SK-N-SH (cell line): ENCODE measurements at regions not wholly inside any gene's neighbourhood (a gene's known extent, or its start where the extent isn't known, plus 50 kb on each side); places are given as distances from the start of the nearest gene placed in this dataset.

ENCODE experiments used
- CTCF ChIA-PET: fragments of 300-600, 350-600 bp; formaldehyde crosslinking; extraction: SDS; loops from one replicate; lab custom pipeline; 2021; lab: Yijun Ruan, JAX
- POLR2A ChIA-PET: fragments of 350-600 bp; sonication (Branson Sonifier 250); formaldehyde crosslinking; extraction: SDS; loops from one replicate; lab custom pipeline; 2020; ENCODE audit warnings: antibody characterized with exemption, inconsistent platforms; lab: Yijun Ruan, JAX
- DNase-seq: peaks from one replicate; pipeline ENCODE4 v3.0.0; 2012
- H2AFZ ChIP-seq: fragments of 200-600 bp; sonication (generic); 2 replicates; pipeline ENCODE4 v1.8.1; 2016; ENCODE audit warnings: antibody characterized with exemption, mild to moderate bottlenecking, low read depth
- H3F3A ChIP-seq: fragments of 200-600 bp; sonication (generic); replicated peaks from 2 replicates; pipeline ENCODE3; 2016; ENCODE audit warnings: antibody characterized with exemption, mild to moderate bottlenecking; ENCODE audit not compliant: insufficient read depth
- H3K27ac ChIP-seq, 2 experiments: fragments of 200-500 bp in 1 of 2; fragments of 200-600 bp in 1 of 2; sonication (Bioruptor generic) in 1 of 2; sonication (generic), shearing (Covaris generic) in 1 of 2; 2 replicates each; pipeline versions ENCODE4 v1.5.1 to v1.6.1; 2014 to 2016; ENCODE audit warnings: low read depth in 2 of 2, inconsistent platforms in 1 of 2, low read length in 1 of 2, mild to moderate bottlenecking in 1 of 2, mixed read lengths in 1 of 2
- H3K27me3 ChIP-seq: fragments of 200-600 bp; sonication (generic), shearing (Covaris generic); 2 replicates; pipeline ENCODE4 v1.6.1; 2016; ENCODE audit warnings: mixed run types; ENCODE audit not compliant: insufficient read depth
- H3K36me3 ChIP-seq, 2 experiments: fragments of 200-500 bp in 1 of 2; fragments of 200-600 bp in 1 of 2; sonication (Bioruptor generic) in 1 of 2; sonication (generic) in 1 of 2; replicated peaks in 1 of 2; 2 replicates each; pipeline versions ENCODE3 to v1.5.1; 2014 to 2016; ENCODE audit warnings: low read length in 1 of 2, mild to moderate bottlenecking in 1 of 2; ENCODE audit not compliant: insufficient read depth in 2 of 2, control insufficient read depth in 1 of 2
- H3K4me1 ChIP-seq, 2 experiments: fragments of 200-500 bp in 1 of 2; fragments of 200-600 bp in 1 of 2; sonication (Bioruptor generic) in 1 of 2; sonication (generic), shearing (Covaris generic) in 1 of 2; 2 replicates each; pipeline versions ENCODE4 v1.5.1 to v1.6.1; 2014 to 2016; ENCODE audit warnings: low read depth in 1 of 2, low read length in 1 of 2, mixed run types in 1 of 2; ENCODE audit not compliant: insufficient read depth in 2 of 2, control insufficient read depth in 1 of 2
- H3K4me2 ChIP-seq: fragments of 200-600 bp; sonication (generic), shearing (Covaris generic); 2 replicates; pipeline ENCODE4 v1.6.1; 2017; ENCODE audit warnings: mixed run types
- H3K4me3 ChIP-seq, 2 experiments: fragments of 200-500 bp in 1 of 2; fragments of 200-600 bp in 1 of 2; sonication (Bioruptor generic) in 1 of 2; sonication (generic), shearing (Covaris generic) in 1 of 2; 2 replicates each; pipeline versions ENCODE4 v1.5.1 to v1.8.1; 2014 to 2016; ENCODE audit warnings: low read depth in 2 of 2, inconsistent platforms in 1 of 2, low read length in 1 of 2, mild to moderate bottlenecking in 1 of 2, mixed read lengths in 1 of 2, moderate library complexity in 1 of 2
- H3K79me2 ChIP-seq: fragments of 200-600 bp; sonication (generic); 2 replicates; pipeline ENCODE4 v1.8.1; 2017; ENCODE audit warnings: mild to moderate bottlenecking; ENCODE audit not compliant: insufficient read depth
- H3K9ac ChIP-seq: fragments of 200-600 bp; sonication (generic); 2 replicates; pipeline ENCODE4 v1.6.1; 2017; ENCODE audit warnings: mixed run types
- H3K9me2 ChIP-seq: fragments of 200-600 bp; sonication (generic); 2 replicates; pipeline ENCODE4 v1.6.1; 2017; ENCODE audit warnings: mixed run types
- H3K9me3 ChIP-seq: fragments of 200-600 bp; sonication (generic); 2 replicates; pipeline ENCODE4 v1.6.1; 2017; ENCODE audit warnings: mixed run types, mild to moderate bottlenecking, moderate library complexity
- H4K20me1 ChIP-seq: fragments of 200-600 bp; sonication (generic); 2 replicates; pipeline ENCODE4 v1.6.1; 2017; ENCODE audit warnings: mild to moderate bottlenecking, mixed run types; ENCODE audit not compliant: insufficient read depth
- CHD2 ChIP-seq: fragments of 150-350 bp; IDR thresholded peaks from 2 replicates; pipeline ENCODE4 v1.6.1; 2018; ENCODE audit warnings: low read length; ENCODE audit not compliant: partially characterized antibody
- ELF1 ChIP-seq: IDR thresholded peaks from 2 replicates; pipeline ENCODE4 v1.4.0; 2012
- EP300 ChIP-seq, 2 experiments: IDR thresholded peaks; 2 replicates each; pipeline versions ENCODE4 v1.4.0 to v1.6.1; 2012; ENCODE audit warnings: borderline replicate concordance in 1 of 2, low read depth in 1 of 2, low read length in 1 of 2
- FOSL2 ChIP-seq: IDR thresholded peaks from 2 replicates; pipeline ENCODE4 v1.4.0; 2012; ENCODE audit warnings: low read depth, mild to moderate bottlenecking, moderate library complexity, borderline replicate concordance
- FOXM1 ChIP-seq: IDR thresholded peaks from 2 replicates; pipeline ENCODE4 v1.4.0; 2012; ENCODE audit warnings: low read depth, mild to moderate bottlenecking
- GABPA ChIP-seq: IDR thresholded peaks from 2 replicates; pipeline ENCODE4 v1.4.0; 2012; ENCODE audit warnings: low read depth, mild to moderate bottlenecking
- GATA2 ChIP-seq: sonication (generic); formaldehyde crosslinking; IDR thresholded peaks from 2 replicates; pipeline ENCODE4 v1.5.0; 2020; ENCODE audit warnings: mild to moderate bottlenecking, missing genetic modification reagents
- MEF2A ChIP-seq: IDR thresholded peaks from 2 replicates; pipeline ENCODE4 v1.4.0; 2012; ENCODE audit warnings: low read depth, borderline replicate concordance
- NFIC ChIP-seq: IDR thresholded peaks from 2 replicates; pipeline ENCODE4 v1.4.0; 2012; ENCODE audit warnings: borderline replicate concordance
- NRF1 ChIP-seq: IDR thresholded peaks from 2 replicates; pipeline ENCODE4 v1.6.1; 2012; ENCODE audit warnings: low read depth, mild to moderate bottlenecking, low read length
- RCOR1 ChIP-seq: fragments of 150-350 bp; IDR thresholded peaks from 2 replicates; pipeline ENCODE4 v1.6.1; 2017; ENCODE audit warnings: antibody characterized with exemption, low read length
- RFX5 ChIP-seq: IDR thresholded peaks from 2 replicates; pipeline ENCODE4 v1.6.1; 2012; ENCODE audit warnings: mild to moderate bottlenecking, improper control_type of control experiment, low read length
- SIN3A ChIP-seq: IDR thresholded peaks from 2 replicates; pipeline ENCODE4 v1.6.1; 2012; ENCODE audit warnings: low read depth, mild to moderate bottlenecking, low read length, moderate library complexity, borderline replicate concordance
- TAF1 ChIP-seq: IDR thresholded peaks from 2 replicates; pipeline ENCODE4 v1.6.1; 2012; ENCODE audit warnings: low read depth, mild to moderate bottlenecking, low read length, moderate library complexity, borderline replicate concordance
- TCF12 ChIP-seq: IDR thresholded peaks from 2 replicates; pipeline ENCODE4 v1.4.0; 2012
- TEAD4 ChIP-seq: IDR thresholded peaks from 2 replicates; pipeline ENCODE4 v1.4.0; 2012; ENCODE audit warnings: mild to moderate bottlenecking, borderline replicate concordance; ENCODE audit not compliant: insufficient read depth
- YY1 ChIP-seq: IDR thresholded peaks from 2 replicates; pipeline ENCODE4 v1.4.0; 2012; ENCODE audit warnings: low read depth, mild to moderate bottlenecking
- WGBS: methylation state at CpG from one replicate; pipeline ENCODE4 v1.1.6; 2017; ENCODE audit warnings: low lambda C conversion rate; 5-methylcytosine and 5-hydroxymethylcytosine counted together
- TF ChIP-seq, protein P1 (sequence below): IDR thresholded peaks from 2 replicates; pipeline ENCODE4 v1.4.0; 2012; ENCODE audit warnings: low read depth, borderline replicate concordance
- TF ChIP-seq, protein P2 (sequence below): IDR thresholded peaks from 2 replicates; pipeline ENCODE4; 2012
- TF ChIP-seq, protein P3 (sequence below): fragments of 150-350 bp; IDR thresholded peaks from 2 replicates; pipeline ENCODE4 v1.6.1; 2016; ENCODE audit warnings: mild to moderate bottlenecking, low read depth, low read length
- TF ChIP-seq, protein P4 (sequence below): fragments of 200-600 bp; sonication (generic); IDR thresholded peaks from 2 replicates; pipeline ENCODE4 v1.6.1; 2017; ENCODE audit warnings: antibody characterized with exemption, mild to moderate bottlenecking, moderate library complexity

DNA sequence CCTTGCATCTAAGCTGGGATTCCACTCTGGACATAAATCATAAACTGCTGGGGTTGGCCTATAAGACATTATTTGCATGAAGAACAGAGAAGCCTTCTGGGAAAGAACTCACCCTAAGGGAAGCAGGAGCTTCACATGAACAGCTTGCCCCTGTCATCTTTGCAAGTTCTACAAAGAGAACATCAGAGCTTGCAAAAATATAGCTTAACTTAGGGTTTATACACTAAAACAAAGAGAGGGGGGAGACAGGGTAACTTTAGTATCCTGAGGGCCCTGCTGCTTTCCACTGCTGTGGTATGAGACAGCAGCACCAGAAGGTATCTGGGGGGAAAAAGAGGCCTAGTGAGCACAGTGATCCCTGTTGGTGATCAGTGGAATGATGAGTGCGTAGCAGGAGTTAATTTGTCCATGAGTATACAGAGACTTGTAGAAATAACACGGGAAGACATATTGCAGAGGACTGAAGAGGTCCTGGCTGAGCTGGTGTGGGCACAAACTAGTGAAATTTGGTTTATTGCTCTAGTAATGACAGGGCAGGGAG is 116.1 kb upstream of the TSC22D1 start:
- 96% methylated on average over 2 of the region's 2 CpGs for WGBS
- Histone ChIP-seq H3K27ac (no peak overlapping the region), H4K20me1 (no peaks in the 10 kb centered on the region), H3K27me3 (no peaks in the 10 kb centered on the region), H3K9me2 (no peaks in the 10 kb centered on the region), H3K79me2 (no peaks in the 10 kb centered on the region), H3K36me3 (no peaks in the 10 kb centered on the region), H3K4me2 (no peak overlapping the region), H3K9ac (no peak overlapping the region), H3F3A (no peaks in the 10 kb centered on the region), H3K9me3 (no peaks in the 10 kb centered on the region), H3K4me1 (peaks cover 4 to 7% of the 10 kb centered on the region in 2 experiments; a peak in 1 of 4 replicates), H3K4me3 (no peak overlapping the region), H2AFZ (no peak overlapping the region)
- DNase-seq = no peak
- TF ChIP-seq, protein P1, sequence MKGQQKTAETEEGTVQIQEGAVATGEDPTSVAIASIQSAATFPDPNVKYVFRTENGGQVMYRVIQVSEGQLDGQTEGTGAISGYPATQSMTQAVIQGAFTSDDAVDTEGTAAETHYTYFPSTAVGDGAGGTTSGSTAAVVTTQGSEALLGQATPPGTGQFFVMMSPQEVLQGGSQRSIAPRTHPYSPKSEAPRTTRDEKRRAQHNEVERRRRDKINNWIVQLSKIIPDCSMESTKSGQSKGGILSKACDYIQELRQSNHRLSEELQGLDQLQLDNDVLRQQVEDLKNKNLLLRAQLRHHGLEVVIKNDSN = no peak
- TF ChIP-seq NFIC (no peak), RFX5 (no peak), FOXM1 (no peak), GATA2 (no peak), ELF1 (no peak), MEF2A (no peak), RCOR1 (no peak), EP300 (IDR thresholded peaks at IDR 0.05; ENCODE audit: borderline replicate concordance in 1 of 2, low read depth in 1 of 2, low read length in 1 of 2) (no peak), TCF12 (no peak)
- TF ChIP-seq, protein P2, sequence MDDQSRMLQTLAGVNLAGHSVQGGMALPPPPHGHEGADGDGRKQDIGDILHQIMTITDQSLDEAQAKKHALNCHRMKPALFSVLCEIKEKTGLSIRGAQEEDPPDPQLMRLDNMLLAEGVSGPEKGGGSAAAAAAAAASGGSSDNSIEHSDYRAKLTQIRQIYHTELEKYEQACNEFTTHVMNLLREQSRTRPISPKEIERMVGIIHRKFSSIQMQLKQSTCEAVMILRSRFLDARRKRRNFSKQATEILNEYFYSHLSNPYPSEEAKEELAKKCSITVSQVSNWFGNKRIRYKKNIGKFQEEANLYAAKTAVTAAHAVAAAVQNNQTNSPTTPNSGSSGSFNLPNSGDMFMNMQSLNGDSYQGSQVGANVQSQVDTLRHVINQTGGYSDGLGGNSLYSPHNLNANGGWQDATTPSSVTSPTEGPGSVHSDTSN = no peak
- TF ChIP-seq, protein P3, sequence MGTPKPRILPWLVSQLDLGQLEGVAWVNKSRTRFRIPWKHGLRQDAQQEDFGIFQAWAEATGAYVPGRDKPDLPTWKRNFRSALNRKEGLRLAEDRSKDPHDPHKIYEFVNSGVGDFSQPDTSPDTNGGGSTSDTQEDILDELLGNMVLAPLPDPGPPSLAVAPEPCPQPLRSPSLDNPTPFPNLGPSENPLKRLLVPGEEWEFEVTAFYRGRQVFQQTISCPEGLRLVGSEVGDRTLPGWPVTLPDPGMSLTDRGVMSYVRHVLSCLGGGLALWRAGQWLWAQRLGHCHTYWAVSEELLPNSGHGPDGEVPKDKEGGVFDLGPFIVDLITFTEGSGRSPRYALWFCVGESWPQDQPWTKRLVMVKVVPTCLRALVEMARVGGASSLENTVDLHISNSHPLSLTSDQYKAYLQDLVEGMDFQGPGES = no peak
- CTCF ChIA-PET = no interaction called here
- POLR2A ChIA-PET = no interaction called here

DNA sequence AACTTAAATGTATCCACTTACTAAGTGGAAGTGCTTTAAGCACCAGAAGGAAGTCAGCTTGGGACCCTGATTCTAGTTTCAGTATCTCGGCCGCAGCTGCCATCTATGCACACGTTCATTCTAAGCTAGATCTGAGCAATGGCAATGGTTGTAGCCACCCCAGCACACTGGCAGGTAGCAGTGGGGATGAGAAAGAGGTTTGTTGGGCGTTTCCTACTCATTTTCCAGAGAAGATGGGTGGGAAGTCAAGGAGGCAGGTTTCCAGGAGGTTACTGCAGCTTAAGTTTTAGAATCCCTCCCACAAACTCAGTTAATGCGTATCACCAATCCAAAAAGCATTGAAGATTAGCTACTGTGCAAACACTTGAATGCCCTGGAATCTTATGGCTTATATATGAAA is 114.2 kb upstream of the TSC22D1 start:
- Histone ChIP-seq H3K4me3 (no peak overlapping the region), H3K9ac (no peak overlapping the region), H3K27ac (no peak overlapping the region), H3K9me3 (no peaks in the 10 kb centered on the region), H3F3A (no peaks in the 10 kb centered on the region), H3K36me3 (no peaks in the 10 kb centered on the region), H3K9me2 (no peaks in the 10 kb centered on the region), H2AFZ (no peak overlapping the region), H3K27me3 (no peaks in the 10 kb centered on the region), H3K79me2 (no peaks in the 10 kb centered on the region), H3K4me2 (no peak overlapping the region), H4K20me1 (no peaks in the 10 kb centered on the region), H3K4me1 (peaks cover 4 to 7% of the 10 kb centered on the region in 2 experiments; a peak in 1 of 4 replicates)
- no peak for TF ChIP-seq TAF1
- no peak for TF ChIP-seq YY1
- no peak for TF ChIP-seq FOXM1
- no peak for TF ChIP-seq GATA2
- no peak for TF ChIP-seq NRF1
- TF ChIP-seq TCF12 = no peak
- no peak for TF ChIP-seq TEAD4
- TF ChIP-seq CHD2 = no peak
- no peak for TF ChIP-seq SIN3A
- no peak for TF ChIP-seq FOSL2
- no peak for TF ChIP-seq GABPA
- TF ChIP-seq, protein P4, sequence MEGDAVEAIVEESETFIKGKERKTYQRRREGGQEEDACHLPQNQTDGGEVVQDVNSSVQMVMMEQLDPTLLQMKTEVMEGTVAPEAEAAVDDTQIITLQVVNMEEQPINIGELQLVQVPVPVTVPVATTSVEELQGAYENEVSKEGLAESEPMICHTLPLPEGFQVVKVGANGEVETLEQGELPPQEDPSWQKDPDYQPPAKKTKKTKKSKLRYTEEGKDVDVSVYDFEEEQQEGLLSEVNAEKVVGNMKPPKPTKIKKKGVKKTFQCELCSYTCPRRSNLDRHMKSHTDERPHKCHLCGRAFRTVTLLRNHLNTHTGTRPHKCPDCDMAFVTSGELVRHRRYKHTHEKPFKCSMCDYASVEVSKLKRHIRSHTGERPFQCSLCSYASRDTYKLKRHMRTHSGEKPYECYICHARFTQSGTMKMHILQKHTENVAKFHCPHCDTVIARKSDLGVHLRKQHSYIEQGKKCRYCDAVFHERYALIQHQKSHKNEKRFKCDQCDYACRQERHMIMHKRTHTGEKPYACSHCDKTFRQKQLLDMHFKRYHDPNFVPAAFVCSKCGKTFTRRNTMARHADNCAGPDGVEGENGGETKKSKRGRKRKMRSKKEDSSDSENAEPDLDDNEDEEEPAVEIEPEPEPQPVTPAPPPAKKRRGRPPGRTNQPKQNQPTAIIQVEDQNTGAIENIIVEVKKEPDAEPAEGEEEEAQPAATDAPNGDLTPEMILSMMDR = no peak
- ChIA-PET POLR2A (no interaction called here), CTCF (no interaction called here)
- 94% methylated on average over 5 of the region's 5 CpGs for WGBS
- no peak for DNase-seq
